Stimulated activated naive CD8-positive, alpha-beta T cell treated with anti-CD3 and anti-CD28 coated beads, Interleukin-15, Interleukin-2, amounts not matched to agents 100 U/mL and 50 U/mL, for 24 hours (primary cell): ENCODE measurements at regions not wholly inside any gene's neighbourhood (a gene's known extent, or its start where the extent isn't known, plus 50 kb on each side); places are given as distances from the start of the nearest gene placed in this dataset.
"Not testable (repeated sequence)": the region's sequence is repeated elsewhere in the genome, so short reads cannot be mapped to it uniquely, and the experiment has no call there.

Source experiments
- ATAC-seq: fragments of 150-1000 bp; cut with Tn5 transposase; one replicate; pipeline ENCODE4 v1.10.0; 2021
- DNase-seq: peaks from one replicate; pipeline ENCODE4 v3.0.0; 2021

GRCh38 chr21:20272791-20273362 lies 725.3 kb upstream of the NCAM2 start:
- DNase-seq (no peak), ATAC-seq (no peak)

DNA sequence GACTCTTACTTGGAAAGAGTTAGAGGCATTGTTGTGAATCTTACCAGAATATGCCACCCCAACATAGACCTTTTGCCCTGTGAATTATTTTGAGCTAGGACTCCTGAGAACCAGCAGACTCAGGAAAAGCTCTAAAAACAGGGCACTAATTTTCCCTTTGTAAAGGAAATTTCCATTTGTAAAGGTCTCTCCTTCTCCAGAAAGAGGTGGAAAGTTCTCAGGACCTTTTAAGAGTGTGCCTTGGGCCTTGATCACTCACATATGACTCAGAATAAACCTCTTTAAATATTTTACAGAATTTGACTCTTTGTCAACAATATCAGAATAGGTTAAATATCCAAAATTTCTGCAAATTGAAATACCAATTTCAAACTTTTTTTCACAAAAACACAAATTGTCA lies 721.8 kb upstream of the NCAM2 start:
- ATAC-seq = no peak
- DNase-seq = no peak

GRCh38 chr21:20276954-20277353 lies 721.3 kb upstream of the NCAM2 start:
- ATAC-seq (no peak), DNase-seq (no peak)

GRCh38 chr21:20283836-20284235 lies 714.4 kb upstream of the NCAM2 start:
- no peak for DNase-seq
- ATAC-seq = no peak

DNA sequence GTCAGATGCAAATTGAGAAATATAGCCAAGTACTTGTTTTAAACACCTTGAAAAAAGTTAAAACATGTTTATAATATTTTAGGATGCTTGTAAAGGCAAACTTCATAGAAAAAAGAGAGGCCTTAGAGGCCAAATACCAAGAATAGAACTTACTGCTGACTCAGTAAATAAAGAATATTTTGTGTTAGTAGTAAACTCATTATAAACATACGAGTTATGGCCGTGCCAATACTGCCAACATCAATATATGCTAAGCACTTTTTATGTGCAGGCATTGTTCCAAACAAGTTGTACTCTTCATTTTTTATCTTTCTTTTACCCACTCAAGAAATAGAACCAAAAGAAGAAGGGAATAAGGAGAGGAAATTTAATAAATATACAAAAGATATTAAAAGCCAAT lies 705.9 kb upstream of the NCAM2 start:
- DNase-seq (no peak), ATAC-seq (no peak)

GRCh38 chr21:20292854-20293253 lies 705.4 kb upstream of the NCAM2 start:
- not testable (repeated sequence) for ATAC-seq, DNase-seq

DNA sequence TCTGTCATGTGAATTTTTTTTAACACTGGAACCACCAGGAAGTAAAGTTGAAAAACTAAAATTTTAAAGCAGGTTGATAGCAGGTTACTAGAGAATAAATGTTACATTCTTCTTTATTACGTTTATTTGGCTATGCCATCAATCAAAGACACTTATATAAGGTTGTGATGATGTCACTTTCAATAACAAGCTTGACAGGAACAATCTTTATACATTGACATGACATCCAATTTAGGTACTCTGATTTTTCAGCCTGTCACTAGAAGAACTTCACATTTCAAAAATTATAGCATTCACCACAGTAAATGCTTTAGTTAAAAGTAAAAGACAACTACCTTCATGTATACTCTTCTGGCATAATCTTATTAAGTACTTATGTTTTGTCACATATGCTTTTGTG lies 696.8 kb upstream of the NCAM2 start:
- DNase-seq (no peak), ATAC-seq (no peak)

- ATAC-seq = no peak
- DNase-seq = no peak
These were observed 696.1 kb upstream of the NCAM2 start for GRCh38 chr21:20302084-20302483.

DNA sequence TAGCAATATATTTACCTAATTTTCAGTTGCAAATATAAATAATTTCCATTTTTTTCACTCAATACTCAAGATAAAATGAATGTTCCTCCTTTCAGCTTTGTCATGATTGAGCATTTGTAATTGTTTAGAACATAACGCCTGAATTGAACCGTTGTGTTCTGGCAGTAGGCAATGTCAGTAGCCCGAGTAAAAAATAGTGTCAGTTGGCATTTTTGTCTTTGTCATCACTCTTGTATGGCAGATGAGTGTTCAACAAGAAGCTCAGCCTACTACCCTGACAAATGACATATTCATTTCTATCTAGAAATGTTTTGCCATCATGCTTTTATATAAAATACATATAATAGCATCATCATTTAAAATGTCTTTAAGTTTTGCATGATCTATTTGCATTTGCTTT lies 691.4 kb upstream of the NCAM2 start:
- ATAC-seq = no peak
- DNase-seq = no peak

- ATAC-seq (no peak), DNase-seq (no peak)
These were observed 689.5 kb upstream of the NCAM2 start for GRCh38 chr21:20308586-20309315.

GRCh38 chr21:20311234-20311787 lies 686.9 kb upstream of the NCAM2 start:
- ATAC-seq = no peak
- DNase-seq = no peak

- ATAC-seq (no peak), DNase-seq (no peak)
These were observed 685.2 kb upstream of the NCAM2 start for GRCh38 chr21:20313013-20313412.

GRCh38 chr21:20315042-20315441 lies 683.2 kb upstream of the NCAM2 start:
- ATAC-seq = no peak
- no peak for DNase-seq

DNA sequence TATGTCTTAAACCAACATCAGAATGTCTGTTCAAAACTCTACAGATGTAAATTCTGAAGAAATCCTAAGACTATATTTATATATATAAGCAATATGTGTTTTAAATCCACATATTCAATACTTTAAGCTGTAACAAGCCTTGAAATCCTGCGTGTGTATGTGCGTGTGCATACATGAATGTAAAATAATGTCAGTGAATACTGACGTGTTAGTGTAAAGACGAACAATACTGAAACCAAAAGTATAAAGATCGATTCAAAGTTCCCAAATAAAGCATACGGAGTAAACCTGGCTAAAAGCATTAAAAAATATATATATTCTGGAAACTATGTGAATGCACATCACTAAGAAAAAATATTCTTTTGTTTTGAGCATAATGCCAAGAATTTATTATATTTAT lies 668.6 kb upstream of the NCAM2 start:
- no peak for DNase-seq
- ATAC-seq = no peak

DNA sequence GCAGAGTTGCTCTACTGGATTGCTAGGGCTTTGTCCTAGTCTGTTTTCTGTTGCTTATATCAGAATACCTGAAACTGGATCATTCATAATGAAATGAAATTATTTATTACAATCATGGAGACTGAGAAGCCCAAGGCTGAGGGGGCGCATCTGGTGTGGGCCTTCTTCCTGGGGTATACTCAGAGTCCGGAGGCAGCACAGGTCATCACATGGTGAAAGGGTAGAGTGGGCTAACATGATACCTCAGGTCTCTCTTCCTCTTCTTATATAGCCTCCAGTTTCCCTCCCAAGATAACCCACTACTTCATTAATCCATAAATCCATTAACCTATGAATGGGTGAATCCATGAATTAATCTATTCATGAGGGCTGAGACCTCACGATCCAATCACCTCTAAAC lies 667.6 kb upstream of the NCAM2 start:
- DNase-seq (no peak), ATAC-seq (no peak)

DNA sequence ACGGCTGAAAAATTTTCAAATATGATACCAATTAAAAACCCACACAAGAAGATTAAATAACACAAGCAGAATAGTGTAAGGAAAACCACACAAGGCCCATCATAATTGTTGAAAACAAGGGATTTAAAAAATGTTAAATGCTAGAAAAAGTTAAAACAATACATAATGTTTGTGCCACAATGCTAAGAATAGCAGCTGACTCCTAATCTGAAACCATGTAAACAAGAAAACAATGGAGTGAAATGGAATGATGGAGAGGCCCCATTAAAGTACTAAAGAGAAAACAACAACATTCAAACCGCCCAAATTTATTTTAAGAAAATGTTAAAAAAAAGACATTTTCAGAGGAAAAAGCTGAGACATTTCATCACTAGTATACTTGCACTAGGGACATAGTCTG lies 663.6 kb upstream of the NCAM2 start:
- no peak for ATAC-seq
- no peak for DNase-seq

DNA sequence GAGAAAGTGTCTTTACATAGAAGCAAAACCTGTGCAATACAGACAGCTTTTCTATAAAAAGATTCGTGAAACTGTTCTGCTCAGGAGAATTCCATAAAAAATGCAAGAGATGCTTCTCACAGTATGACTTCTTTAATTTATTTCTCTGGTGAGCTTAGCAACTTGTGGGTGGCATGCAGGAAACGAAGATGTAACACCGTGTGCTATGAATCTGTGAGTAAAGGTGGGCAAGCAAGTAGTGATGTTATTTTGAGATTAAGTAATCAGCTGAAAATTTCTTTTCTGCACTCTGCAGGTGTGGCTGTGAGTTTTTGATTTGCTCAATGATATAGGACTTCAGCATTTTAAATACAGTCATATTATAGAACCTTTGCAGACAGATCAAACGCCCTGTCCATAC lies 656.8 kb upstream of the NCAM2 start:
- ATAC-seq = no peak
- no peak for DNase-seq

DNA sequence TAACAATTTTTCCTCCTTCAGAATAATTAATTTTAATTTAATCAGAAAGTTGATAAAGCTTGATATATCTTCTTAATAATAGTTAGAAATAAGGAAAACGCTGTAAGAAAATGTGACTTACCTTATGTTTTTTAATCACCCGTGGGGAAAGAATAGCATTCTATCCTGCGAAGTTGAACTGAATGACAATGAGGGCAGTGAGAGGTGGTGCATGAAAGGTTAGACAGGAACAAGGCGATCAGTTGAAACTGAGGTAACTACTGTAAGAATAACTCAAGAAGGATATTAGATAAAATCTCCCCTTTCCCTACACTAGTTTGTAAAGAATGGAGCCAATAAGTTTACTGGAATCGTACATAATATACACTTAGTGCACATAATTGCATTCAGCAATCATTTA lies 655.0 kb upstream of the NCAM2 start:
- ATAC-seq = no peak
- no peak for DNase-seq

DNA sequence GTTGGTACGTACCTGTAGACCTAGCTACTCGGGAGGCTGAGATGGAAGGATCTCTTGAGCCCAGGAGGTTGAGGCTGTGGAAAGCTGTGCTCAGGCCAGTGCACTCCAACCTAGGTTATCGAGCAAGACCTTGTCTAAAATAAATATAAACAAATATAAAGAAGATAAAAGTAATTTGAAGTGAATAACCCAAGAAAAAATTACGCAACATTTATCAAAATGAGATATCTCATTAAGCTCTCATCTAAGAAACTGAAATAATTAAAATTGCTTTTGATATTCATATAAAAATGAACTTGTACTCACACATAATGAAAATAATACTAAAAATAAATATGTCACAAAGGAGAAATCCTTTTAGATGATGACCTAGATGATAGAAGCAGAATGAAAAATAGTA lies 647.1 kb upstream of the NCAM2 start:
- DNase-seq (no peak), ATAC-seq (no peak)

DNA sequence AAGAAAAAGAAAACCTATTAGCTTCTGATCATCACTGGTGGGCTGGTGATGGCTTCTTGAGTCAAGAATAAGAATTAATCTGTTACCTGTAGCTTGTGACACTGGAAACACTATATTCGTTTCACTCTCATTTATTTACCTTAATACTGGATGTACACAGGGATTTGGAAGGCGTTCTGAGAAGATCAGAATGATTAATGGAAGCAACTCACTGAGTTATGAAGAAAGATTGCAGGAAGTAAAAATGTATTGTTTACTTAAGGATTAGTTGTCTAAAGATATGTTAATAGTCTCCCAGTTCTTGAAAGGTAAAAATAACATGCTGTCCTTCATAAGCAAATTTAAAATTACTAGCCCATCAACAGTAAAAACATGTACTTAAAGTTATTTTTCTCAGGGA lies 644.9 kb upstream of the NCAM2 start:
- DNase-seq = no peak
- no peak for ATAC-seq

- DNase-seq (no peak), ATAC-seq (no peak)
These were observed 625.2 kb upstream of the NCAM2 start for GRCh38 chr21:20373031-20373430.

DNA sequence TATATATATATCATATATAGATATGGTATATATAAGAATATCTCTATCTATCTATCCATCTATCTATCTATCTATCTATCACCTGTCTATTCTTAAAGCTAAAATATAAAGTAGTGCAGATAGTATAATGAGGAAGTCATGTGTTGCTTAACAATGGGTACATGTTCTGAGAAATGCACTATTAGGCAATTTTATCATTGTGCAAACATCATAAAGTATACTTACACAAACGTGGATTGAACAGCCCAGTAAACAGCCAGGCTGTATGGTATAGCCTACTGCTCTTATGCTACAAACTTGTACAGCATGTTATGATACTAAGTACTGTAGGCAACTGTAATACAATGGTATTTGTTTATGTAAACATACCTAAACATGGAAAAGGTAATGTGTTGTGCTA lies 621.0 kb upstream of the NCAM2 start:
- DNase-seq = no peak

DNA sequence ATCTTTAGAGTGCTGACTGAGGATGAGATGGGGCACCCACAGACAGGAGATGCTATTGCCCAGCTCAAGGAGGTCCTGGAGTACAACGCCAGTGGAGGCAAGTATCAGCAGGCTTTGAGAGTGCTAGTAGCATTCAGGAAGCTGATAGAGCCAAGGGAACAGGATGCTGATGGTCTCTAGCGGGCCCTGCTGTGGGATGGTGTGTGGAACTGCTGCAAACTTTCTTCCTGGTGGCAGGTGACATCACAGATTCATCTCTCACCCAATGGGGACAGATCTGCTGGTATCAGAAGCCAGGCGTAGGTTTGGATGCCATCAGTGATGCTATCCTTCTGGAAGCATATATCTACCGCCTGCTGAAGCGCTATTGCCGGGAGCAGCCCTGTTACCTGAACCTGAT lies 609.8 kb upstream of the NCAM2 start:
- ATAC-seq = no peak
- DNase-seq = no peak

More for the DNA sequence above, 621.0 kb upstream of the NCAM2 start:
- ATAC-seq = no peak

DNA sequence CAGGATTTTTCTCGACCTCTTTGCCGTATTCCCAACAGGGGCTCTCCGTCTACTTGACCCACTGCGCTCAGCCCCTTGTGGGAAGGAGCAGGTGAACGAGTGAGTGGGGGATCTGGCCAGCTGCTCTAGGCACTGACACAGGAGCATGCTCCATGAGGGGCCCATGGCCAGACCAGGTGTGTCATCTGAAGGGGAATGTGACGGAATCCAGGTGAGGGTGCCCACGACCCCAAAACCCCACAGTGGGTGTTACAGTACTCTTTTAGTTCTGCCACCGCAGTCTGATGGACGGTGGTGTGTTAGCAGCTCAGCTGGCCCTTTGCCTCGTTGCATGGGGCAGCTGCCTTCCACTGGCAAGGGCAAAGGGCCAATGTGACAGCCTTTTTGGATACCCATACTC lies 601.4 kb upstream of the NCAM2 start:
- DNase-seq (no peak), ATAC-seq (no peak)
